Uterus (tissue), 3 donors: ENCODE measurements at regions not wholly inside any gene's neighbourhood (a gene's known extent, or its start where the extent isn't known, plus 50 kb on each side); places are given as distances from the start of the nearest gene placed in this dataset.

Source experiments
- DNase-seq, 2 donors: peaks; one replicate each; pipeline ENCODE4 v3.0.0-alpha.2; 2019 to 2020
- H3K27ac ChIP-seq, 2 donors: fragments of 200-600 bp; sonication (generic); 1 replicate in 1 of 2; 2 replicates in 1 of 2; pipeline ENCODE4 v1.5.1; 2016 to 2018
- H3K27me3 ChIP-seq, 2 donors: fragments of 200-600 bp; sonication (generic); one replicate each; pipeline ENCODE4 v1.5.1; 2018 to 2019; ENCODE audit warnings: control low read depth in 1 of 2
- H3K36me3 ChIP-seq, 2 donors: fragments of 200-600 bp; sonication (generic); one replicate each; pipeline ENCODE4 v1.5.1; 2019; ENCODE audit warnings: control low read depth in 1 of 2
- H3K4me1 ChIP-seq, 2 donors: fragments of 200-600 bp; sonication (generic); one replicate each; pipeline ENCODE4 v1.5.1; 2018 to 2019; ENCODE audit warnings: control low read depth in 1 of 2
- H3K4me3 ChIP-seq, 2 donors: fragments of 200-600 bp; sonication (generic); 1 replicate in 1 of 2; 2 replicates in 1 of 2; pipeline ENCODE4 v1.5.1; 2018 to 2019; ENCODE audit warnings: mild to moderate bottlenecking in 1 of 2
- H3K9me3 ChIP-seq, 2 donors: fragments of 200-600 bp; sonication (generic); one replicate each; pipeline ENCODE4 v1.5.1; 2019; ENCODE audit warnings: control low read depth in 1 of 2
- POLR2A ChIP-seq, 2 donors: fragments of 450-650 bp; IDR thresholded peaks; one replicate each; pipeline ENCODE4 v1.6.1; 2016; ENCODE audit warnings: antibody characterized with exemption in 2 of 2, mild to moderate bottlenecking in 1 of 2, moderate library complexity in 1 of 2
- intact Hi-C: fragments of 100-400 bp; cut with DNase I; formaldehyde crosslinking; loops from one replicate; pipeline ENCODE4 v1.15.1; 2023; ENCODE audit warnings: low total_unique reads
- TF ChIP-seq, protein P1 (sequence below), 4 experiments: fragments of 200-600 bp in 2 of 4; fragments of 450-650 bp in 2 of 4; sonication (generic) in 2 of 4; IDR thresholded peaks; one replicate each; pipeline ENCODE4 v1.5.1; 2016 to 2019; ENCODE audit warnings: antibody characterized with exemption in 4 of 4, mild to moderate bottlenecking in 2 of 4, moderate library complexity in 1 of 4
- donor health status: DM: yes; HTN: yes; CAD: no.

DNA sequence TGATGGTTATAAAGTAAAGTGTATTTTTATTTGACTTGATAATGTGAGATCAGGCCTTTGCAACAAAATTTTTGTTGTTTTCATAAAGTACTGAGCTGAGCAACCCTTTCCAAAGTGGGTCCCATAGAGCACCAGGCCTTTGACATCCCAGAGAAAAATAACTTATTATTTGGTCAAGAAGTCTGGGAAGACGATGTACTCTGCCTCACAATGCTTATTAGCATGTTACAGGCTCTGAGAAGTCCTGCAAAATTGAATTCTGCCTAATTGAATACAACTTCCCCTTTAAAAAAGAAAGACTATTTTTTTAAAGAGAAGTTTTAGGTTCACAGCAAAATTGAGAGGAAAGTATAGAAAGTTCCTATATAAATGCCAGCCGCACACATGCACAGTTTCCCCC, 151.5 kb upstream of the TCF4 start:
- Histone ChIP-seq H3K4me1 (no peaks in the 10 kb centered on the region), H3K4me3 (no peak overlapping the region), H3K27ac (no peak overlapping the region), H3K9me3 (no peaks in the 10 kb centered on the region), H3K27me3 (no peaks in the 10 kb centered on the region), H3K36me3 (no peaks in the 10 kb centered on the region)
- intact Hi-C loops: no loop called here
- TF ChIP-seq POLR2A (IDR thresholded peaks at IDR 0.05): no peak
- no peak for DNase-seq

DNA sequence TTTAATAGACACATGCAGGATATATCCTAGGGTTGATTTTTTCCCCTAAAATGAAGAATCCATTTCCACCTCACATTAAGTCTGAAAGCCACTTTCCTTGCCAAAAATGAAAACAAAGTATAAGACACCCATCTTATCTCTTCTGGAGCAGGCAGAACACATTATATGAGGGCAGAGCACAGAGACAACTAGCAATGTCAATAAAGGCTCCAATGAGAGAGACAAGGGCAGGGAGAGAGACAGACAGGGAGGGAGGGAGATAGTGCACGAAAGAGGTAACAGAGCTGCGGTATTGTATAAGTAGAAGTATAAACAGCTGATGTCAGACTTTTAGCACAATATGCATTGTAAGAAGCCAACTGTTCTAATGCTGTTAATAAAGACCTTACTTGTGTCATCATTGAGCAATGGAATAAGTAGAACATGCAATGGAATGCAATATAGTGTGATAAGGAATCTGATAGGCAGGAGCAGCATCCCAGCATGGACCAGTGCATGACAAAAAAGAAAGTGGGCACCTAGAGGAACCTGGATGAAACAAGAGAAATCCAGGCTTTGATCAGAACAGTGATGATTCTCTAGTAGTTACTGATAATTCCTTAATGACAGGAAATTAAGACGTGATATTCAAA, 150.6 kb upstream of the TCF4 start:
- H3K36me3 ChIP-seq: no peaks in the 10 kb centered on the region
- no peak overlapping the region for H3K4me3 ChIP-seq
- no peak overlapping the region for H3K27ac ChIP-seq
- H3K9me3 ChIP-seq: no peaks in the 10 kb centered on the region
- intact Hi-C loops: no loop called here
- DNase-seq: no peak
- H3K27me3 ChIP-seq: no peaks in the 10 kb centered on the region
- TF ChIP-seq, protein P1, sequence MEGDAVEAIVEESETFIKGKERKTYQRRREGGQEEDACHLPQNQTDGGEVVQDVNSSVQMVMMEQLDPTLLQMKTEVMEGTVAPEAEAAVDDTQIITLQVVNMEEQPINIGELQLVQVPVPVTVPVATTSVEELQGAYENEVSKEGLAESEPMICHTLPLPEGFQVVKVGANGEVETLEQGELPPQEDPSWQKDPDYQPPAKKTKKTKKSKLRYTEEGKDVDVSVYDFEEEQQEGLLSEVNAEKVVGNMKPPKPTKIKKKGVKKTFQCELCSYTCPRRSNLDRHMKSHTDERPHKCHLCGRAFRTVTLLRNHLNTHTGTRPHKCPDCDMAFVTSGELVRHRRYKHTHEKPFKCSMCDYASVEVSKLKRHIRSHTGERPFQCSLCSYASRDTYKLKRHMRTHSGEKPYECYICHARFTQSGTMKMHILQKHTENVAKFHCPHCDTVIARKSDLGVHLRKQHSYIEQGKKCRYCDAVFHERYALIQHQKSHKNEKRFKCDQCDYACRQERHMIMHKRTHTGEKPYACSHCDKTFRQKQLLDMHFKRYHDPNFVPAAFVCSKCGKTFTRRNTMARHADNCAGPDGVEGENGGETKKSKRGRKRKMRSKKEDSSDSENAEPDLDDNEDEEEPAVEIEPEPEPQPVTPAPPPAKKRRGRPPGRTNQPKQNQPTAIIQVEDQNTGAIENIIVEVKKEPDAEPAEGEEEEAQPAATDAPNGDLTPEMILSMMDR (IDR thresholded peaks at IDR 0.05): no peak
- TF ChIP-seq POLR2A (IDR thresholded peaks at IDR 0.05): no peak
- H3K4me1 ChIP-seq: no peaks in the 10 kb centered on the region

DNA sequence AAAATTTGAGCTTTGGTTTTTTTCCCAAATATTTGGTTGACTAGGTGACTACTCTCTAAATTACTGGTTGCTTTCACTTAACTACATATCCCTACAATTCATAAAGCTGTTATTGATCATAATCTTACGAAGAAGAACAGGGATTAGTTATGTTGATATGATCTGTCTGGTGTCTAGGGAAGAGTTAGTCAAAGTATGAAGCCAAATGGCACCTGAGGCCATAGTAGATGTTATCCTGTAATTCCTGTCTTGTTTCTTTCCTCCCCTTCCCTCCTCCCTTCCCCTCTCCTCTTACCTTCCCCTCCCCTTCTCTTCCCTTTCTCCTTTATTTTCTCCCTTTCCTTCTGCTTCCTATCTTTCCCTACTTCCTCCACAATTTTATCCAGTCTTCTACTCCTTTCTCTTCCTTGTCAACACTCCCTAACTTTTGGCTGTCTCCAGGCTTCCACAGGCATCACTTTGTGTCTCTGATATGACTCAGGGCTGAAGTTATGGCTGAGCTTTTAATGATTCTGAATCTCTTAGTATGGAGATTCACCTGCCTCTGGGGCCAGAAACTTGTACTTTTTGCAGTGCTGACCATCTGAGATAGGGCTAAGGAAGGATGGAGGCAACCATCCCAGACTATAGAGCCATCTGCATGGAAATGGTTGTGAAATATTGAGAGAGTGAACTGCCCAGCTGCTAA, 149.9 kb upstream of the TCF4 start:
- no peaks in the 10 kb centered on the region for H3K9me3 ChIP-seq
- no peak overlapping the region for H3K27ac ChIP-seq
- intact Hi-C loops: no loop called here
- TF ChIP-seq POLR2A (IDR thresholded peaks at IDR 0.05): no peak
- TF ChIP-seq, protein P1 (IDR thresholded peaks at IDR 0.05): no peak
- no peaks in the 10 kb centered on the region for H3K27me3 ChIP-seq
- H3K4me1 ChIP-seq: no peaks in the 10 kb centered on the region
- no peak overlapping the region for H3K4me3 ChIP-seq
- DNase-seq: no peak
- no peaks in the 10 kb centered on the region for H3K36me3 ChIP-seq

DNA sequence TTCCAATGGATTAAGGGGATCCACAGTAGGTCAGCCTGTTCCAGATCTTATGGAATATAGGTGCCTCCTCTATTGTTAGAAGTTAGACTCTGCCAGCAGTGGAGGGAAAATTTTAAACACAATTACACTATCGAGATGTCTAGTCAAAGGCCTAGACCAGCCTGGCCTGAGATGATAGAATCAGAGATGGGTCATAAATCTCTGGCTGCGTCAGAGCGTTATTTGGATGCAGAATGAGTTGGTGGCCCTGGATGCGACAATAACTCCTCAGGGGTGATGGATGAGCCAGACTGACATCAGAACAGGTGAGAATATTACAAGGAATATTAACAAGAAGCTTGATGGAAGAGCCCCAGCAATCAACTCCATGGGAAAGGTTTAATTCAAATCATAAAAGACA, 149.3 kb upstream of the TCF4 start:
- intact Hi-C loops: no loop called here
- Histone ChIP-seq H3K4me3 (no peak overlapping the region), H3K36me3 (no peaks in the 10 kb centered on the region), H3K4me1 (no peaks in the 10 kb centered on the region), H3K27ac (no peak overlapping the region), H3K9me3 (no peaks in the 10 kb centered on the region), H3K27me3 (no peaks in the 10 kb centered on the region)
- TF ChIP-seq, protein P1 (IDR thresholded peaks at IDR 0.05): no peak
- no peak for TF ChIP-seq POLR2A (IDR thresholded peaks at IDR 0.05)
- DNase-seq: no peak

DNA sequence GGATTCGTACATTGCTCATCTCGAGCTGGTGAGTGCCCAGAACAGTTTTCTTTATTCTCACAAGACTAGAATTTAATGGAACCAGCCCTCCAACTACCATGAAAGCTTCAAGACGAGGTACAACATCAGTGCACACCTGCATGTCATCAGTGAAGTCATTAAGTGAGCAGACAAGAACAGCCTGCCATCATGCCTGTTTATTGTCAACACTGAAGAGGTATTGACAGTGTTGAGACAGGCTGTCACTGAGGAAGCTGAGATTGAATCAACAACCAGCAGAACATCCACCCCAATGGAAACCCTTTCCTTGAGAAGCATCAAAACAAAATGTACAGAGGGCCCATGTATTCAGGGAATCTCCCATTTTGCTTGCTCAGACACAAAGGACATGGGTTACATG, 148.0 kb upstream of the TCF4 start:
- no peaks in the 10 kb centered on the region for H3K4me1 ChIP-seq
- H3K9me3 ChIP-seq: no peaks in the 10 kb centered on the region
- H3K27ac ChIP-seq: no peak overlapping the region
- no peak overlapping the region for H3K4me3 ChIP-seq
- no peaks in the 10 kb centered on the region for H3K36me3 ChIP-seq
- H3K27me3 ChIP-seq: no peaks in the 10 kb centered on the region
- intact Hi-C loops: no loop called here
- TF ChIP-seq POLR2A (IDR thresholded peaks at IDR 0.05): no peak
- TF ChIP-seq, protein P1 (IDR thresholded peaks at IDR 0.05): no peak
- DNase-seq: no peak
